GM21390 (cell line): ENCODE measurements at regions not wholly inside any gene's neighbourhood (a gene's known extent, or its start where the extent isn't known, plus 50 kb on each side); places are given as distances from the start of the nearest gene placed in this dataset.

Experiments used
- ATAC-seq: cut with Tn5 transposase; IDR thresholded peaks from one replicate; pipeline ENCODE4 v1.9.1; 2021; ENCODE audit not compliant: unreplicated experiment

GRCh38 chr4:37058826-37059225 is 185.7 kb upstream of the NWD2 start:
- ATAC-seq: no peak

DNA sequence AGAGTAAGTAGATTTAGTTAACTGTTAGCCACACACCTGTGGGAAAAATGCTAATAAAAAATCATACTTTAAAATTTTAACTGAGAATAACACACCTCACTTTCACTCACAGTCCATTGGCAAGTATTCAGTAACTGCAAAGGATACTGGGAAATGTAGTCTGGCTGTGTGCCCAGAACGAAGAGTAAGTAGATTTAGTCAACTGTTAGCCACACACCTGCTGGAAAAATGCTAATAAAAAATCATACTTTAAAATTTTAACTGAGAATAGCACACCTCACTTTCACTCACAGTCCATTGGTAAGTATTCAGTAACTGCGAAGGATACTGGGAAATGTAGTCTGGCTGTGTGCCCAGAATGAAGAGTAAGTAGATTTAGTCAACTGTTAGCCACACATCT is 178.4 kb upstream of the NWD2 start:
- no peak for ATAC-seq

- ATAC-seq: no peak
These were observed 176.0 kb upstream of the NWD2 start for GRCh38 chr4:37068580-37068979.

- ATAC-seq: no peak
These were observed 174.5 kb upstream of the NWD2 start for GRCh38 chr4:37070041-37070440.

- ATAC-seq: no peak
These were observed 173.0 kb upstream of the NWD2 start for GRCh38 chr4:37071576-37071975.

DNA sequence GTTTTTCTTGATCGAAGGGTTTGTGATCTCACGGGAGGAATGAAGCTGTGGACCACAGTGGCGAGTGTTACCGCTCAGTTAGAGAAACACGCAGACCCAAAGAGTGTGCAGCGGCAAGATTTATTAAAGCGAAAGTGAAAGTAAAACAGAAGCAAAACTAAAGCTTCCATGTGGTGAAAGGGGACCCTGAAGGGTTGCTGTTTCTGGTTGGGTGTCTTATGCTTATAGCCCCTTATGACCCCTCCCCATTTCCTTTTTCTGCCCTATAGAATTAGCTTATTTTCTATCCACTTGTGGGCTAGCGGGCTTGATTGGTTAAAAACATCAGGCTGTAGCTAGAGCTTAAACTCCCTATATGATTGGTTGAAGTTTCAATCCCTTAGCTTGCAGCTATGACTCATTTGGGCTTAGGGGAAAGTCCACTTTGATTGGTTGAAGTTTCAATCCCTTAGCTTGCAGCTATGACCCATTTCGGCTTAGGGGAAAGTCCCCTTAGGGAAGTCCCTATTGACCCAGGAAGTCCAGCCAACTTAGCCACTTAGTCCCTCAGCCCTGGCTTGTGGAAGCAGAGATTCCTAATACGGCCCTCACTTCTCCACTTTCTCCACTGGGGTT is 171.2 kb upstream of the NWD2 start:
- ATAC-seq: no peak

- no peak for ATAC-seq
These were observed 161.6 kb upstream of the NWD2 start for GRCh38 chr4:37082912-37083311.

- ATAC-seq: no peak
These were observed 148.6 kb upstream of the NWD2 start for GRCh38 chr4:37095925-37096324.

DNA sequence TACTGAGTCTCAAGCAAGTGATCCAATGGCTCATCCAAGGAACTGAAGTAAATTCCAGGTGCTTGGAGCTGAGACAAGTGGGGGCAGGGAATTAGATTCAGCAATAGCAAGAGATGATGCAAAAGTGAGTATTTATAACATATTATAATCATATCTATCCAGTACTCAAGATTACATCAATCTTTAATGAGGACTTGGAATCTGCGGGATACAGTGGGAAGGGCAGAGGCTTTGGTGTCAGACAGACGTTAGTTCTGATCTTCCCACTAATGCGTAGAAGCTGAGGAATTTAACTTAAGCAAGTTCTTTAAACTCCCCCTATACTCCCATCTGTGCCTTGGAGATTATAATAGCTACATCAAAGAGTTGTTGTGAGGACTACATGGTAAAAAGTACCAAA is 143.4 kb upstream of the NWD2 start:
- no peak for ATAC-seq

DNA sequence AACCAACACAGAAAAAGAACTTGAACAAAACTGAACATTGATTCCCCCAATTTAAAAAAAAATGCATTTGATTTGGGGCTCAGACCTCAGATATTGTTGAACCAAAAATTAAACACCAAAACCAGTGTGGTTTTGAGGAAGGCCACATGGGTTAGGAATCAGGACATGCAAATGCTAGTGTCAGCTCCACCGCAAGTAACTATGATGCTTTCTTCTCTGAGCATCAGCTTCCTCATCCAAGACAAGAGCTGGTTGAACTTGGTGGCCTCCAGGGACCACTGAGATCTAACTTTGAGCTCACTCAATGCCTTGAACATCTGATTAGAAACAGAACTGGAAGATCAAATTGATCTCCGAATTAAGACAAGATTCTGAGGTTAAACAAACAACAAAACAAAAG is 142.9 kb upstream of the NWD2 start:
- ATAC-seq: no peak

- ATAC-seq: no peak
These were observed 134.8 kb upstream of the NWD2 start for GRCh38 chr4:37109756-37110155.

DNA sequence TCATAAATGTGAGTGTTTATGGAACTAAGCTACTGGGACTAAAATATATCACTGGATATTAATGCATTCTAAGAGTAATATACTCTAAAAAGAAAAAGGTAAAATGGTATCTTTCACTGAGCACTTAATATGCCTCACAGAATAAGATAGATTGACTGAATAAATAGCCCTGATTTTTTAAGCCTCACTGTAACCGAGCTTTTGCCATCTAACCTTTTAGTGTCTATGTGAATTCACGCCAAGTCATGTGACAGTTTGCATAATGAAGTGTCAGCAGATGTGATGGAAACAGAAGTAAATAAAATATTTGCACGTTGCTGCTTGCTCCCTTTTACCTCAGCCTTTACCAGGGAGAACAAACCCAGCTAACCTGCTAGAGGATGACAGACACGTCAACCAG is 119.7 kb upstream of the NWD2 start:
- ATAC-seq: no peak

- no peak for ATAC-seq
These were observed 118.5 kb upstream of the NWD2 start for GRCh38 chr4:37126051-37126450.

GRCh38 chr4:37130465-37130864 is 114.1 kb upstream of the NWD2 start:
- ATAC-seq: no peak

DNA sequence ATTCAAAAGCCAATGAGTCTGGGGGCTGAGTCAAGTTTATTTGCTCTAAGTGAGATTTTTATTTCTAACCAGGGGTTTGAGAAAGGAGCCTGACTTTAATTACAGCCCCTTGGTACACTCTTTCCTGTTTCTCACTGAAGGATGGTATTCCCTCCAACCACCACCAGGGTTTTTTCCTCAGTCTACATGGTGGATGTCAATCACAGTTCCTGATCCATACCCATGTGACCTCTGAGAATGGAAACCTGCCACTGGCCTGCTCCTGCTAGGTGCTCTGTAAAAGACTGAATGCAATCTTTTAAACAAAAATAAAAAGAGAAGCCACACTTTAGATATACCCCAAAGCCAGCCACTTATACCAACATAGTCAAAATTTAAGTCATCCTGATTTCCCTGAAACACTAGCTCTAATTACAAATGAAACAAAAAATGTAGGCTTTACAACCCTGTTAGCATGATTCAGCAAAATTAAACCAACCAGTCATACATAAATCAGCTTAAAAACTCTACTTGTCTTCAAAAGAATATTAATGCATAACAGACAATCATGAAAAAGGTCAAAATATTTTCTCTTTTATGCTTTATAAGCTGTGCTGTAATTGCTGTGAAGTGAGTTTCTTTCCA is 112.1 kb upstream of the NWD2 start:
- no peak for ATAC-seq

- no peak for ATAC-seq
These were observed 111.6 kb upstream of the NWD2 start for GRCh38 chr4:37132975-37133360.

DNA sequence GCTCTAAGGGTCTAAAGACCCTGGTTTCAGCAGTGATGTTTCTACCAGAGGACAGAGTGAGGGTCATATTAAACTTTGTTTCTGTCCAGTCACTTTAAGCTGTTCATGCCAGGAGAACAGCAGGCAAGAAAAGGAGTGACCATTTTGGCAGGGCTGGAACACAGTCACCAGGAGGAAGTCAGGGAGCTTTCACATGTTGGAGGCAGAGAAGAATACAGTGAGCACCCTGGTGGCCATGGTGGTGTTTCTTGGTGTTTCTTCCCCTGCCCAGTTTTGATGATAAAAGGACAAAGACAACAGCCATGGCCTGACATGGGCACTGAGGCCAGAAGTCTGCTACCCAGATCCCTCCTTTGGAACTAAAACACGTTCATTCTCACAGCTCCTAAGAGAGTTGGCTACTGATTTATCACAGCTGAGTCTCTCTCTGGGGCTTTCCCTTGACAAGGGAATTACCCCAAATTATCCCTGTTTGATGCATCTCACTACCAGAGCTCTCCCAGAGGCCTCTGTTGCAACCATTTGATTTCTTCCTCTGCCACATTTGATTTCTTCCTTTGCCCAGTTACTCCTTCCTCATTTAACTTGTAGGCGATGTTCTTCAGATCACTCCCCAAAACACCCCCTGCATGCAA is 106.4 kb upstream of the NWD2 start:
- peak; percentile 79 for ATAC-seq

- no peak for ATAC-seq
These were observed 105.8 kb upstream of the NWD2 start for GRCh38 chr4:37138789-37139188.

DNA sequence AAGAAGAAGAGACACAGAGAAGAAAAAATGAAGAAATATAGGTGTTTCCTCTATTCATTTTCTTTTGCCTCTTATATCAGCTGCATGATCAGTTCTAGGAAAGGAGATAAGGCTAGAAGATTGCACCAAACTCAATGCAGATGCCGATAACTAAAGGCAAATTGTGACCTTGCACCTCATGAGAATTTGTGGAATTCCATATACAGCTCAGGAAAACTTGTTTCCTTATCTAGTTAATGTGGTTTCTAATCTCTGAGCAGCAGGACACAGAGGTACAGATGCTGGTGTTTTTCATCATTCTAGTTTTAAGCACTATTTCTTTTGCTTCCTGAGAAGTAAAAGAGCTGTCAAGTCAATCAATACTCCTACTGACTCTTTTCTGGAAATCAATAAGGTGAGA is 104.6 kb upstream of the NWD2 start:
- ATAC-seq: no peak

- no peak for ATAC-seq
These were observed 98.3 kb upstream of the NWD2 start for GRCh38 chr4:37146260-37146659.

GRCh38 chr4:37157476-37158167 is 86.9 kb upstream of the NWD2 start:
- no peak for ATAC-seq

DNA sequence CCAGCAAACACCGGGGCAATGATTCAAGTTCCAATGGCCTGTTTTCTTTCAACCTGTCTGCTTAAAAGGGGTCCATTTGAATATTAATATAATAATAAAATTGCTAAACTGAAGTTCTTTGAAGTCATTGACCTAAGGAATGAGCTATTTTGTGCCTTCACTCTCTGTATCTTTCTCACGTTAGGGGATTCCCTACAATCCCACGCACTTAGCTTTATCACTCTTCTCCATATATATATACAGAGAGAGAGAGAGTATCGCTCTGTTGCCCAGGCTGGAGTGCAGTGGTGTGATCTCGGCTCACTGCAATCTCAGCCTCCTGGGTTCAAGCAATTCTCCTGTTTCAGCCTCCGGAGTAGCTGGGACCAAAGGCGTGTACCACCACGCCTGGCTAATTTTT is 83.9 kb upstream of the NWD2 start:
- no peak for ATAC-seq
